Sigmoid colon (tissue), 4 donors: ENCODE measurements at regions not wholly inside any gene's neighbourhood (a gene's known extent, or its start where the extent isn't known, plus 50 kb on each side); places are given as distances from the start of the nearest gene placed in this dataset.

Experiments
- POLR2A ChIP-seq, 2 donors: fragments of 450-650 bp; IDR thresholded peaks; one replicate each; pipeline ENCODE4 v1.6.1; 2016; ENCODE audit warnings: antibody characterized with exemption in 2 of 2, mild to moderate bottlenecking in 2 of 2, moderate library complexity in 2 of 2
- POLR2AphosphoS5 ChIP-seq, 4 donors: sonication (generic); formaldehyde crosslinking; IDR thresholded peaks; one replicate each; pipeline ENCODE4 v1.6.1; 2017; ENCODE audit warnings: antibody characterized with exemption in 4 of 4
- TF ChIP-seq, protein P1 (sequence below), 4 experiments: fragments of 450-650 bp in 3 of 4; fragments of 200-600 bp in 1 of 4; IDR thresholded peaks; one replicate each; pipeline ENCODE4 v1.5.1; 2016 to 2019; ENCODE audit warnings: antibody characterized with exemption in 4 of 4, mild to moderate bottlenecking in 3 of 4, moderate library complexity in 2 of 4

DNA sequence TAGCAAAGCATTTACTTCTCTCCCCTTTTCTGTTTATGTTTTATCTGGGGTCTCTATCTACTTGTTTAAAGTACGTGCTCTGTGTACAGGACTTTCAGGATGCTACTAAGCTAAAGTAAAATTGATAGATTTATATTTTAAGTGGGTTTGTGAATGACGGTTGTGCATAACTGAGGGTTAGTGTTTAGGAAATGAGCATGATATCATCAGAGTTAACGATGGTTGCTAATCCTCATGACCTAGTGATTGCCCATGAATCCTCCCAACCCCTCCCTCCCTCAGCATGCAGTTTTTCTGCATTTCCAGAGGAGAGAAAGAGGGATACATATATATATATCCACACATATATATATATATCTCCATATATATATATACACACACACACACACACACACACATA lies 957.2 kb downstream of the TUSC7 start:
- TF ChIP-seq, protein P1, sequence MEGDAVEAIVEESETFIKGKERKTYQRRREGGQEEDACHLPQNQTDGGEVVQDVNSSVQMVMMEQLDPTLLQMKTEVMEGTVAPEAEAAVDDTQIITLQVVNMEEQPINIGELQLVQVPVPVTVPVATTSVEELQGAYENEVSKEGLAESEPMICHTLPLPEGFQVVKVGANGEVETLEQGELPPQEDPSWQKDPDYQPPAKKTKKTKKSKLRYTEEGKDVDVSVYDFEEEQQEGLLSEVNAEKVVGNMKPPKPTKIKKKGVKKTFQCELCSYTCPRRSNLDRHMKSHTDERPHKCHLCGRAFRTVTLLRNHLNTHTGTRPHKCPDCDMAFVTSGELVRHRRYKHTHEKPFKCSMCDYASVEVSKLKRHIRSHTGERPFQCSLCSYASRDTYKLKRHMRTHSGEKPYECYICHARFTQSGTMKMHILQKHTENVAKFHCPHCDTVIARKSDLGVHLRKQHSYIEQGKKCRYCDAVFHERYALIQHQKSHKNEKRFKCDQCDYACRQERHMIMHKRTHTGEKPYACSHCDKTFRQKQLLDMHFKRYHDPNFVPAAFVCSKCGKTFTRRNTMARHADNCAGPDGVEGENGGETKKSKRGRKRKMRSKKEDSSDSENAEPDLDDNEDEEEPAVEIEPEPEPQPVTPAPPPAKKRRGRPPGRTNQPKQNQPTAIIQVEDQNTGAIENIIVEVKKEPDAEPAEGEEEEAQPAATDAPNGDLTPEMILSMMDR (IDR thresholded peaks at IDR 0.05) = no peak
- TF ChIP-seq POLR2A (IDR thresholded peaks at IDR 0.05) = no peak
- TF ChIP-seq POLR2AphosphoS5 (IDR thresholded peaks at IDR 0.05) = no peak
